Central memory CD4-positive, alpha-beta T cell (primary cell): ENCODE measurements at regions not wholly inside any gene's neighbourhood (a gene's known extent, or its start where the extent isn't known, plus 50 kb on each side); places are given as distances from the start of the nearest gene placed in this dataset.

Source experiments
- DNase-seq: peaks from one replicate; pipeline ENCODE4 v3.0.0; 2022

DNA sequence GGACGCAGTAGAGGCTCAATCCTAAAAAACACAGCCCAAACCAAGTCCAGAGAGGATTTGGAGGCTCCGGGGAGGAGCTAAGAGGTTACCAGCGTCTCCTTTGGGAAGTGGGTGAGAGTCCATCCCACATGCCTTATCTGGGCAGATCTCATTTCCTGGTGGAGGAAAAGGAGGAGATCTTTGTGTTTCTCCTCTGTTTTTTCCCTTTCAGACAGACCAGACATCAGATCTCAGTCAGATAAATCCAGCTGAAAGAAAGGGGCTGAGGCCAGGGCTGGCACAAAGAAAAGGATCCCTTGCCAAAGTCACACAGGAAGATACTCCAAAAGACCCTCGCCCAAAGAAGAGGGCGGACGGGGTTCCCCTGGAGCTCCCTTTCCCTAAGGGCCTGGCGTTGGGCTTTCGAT, 58.3 kb upstream of the COMTD1 start:
- DNase-seq: no peak

DNA sequence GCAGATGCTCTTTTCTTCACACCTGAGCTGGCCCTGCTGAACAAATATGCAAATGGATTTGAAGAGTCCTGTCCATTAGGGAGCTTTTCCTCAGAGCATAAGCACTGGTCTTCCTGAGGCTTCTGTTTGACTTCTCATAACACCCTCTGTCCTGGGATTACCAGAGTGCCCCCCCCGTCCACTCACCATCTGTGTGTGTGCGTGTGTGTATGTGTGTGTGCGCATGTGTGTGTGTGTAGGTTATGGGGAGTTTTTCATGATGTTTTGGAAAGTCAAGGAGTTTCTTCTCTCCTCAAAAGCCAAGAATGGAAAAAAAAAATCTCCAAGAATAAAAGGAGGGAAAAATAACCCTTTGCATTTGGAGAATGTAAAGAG, 57.7 kb upstream of the COMTD1 start:
- DNase-seq: no peak

DNA sequence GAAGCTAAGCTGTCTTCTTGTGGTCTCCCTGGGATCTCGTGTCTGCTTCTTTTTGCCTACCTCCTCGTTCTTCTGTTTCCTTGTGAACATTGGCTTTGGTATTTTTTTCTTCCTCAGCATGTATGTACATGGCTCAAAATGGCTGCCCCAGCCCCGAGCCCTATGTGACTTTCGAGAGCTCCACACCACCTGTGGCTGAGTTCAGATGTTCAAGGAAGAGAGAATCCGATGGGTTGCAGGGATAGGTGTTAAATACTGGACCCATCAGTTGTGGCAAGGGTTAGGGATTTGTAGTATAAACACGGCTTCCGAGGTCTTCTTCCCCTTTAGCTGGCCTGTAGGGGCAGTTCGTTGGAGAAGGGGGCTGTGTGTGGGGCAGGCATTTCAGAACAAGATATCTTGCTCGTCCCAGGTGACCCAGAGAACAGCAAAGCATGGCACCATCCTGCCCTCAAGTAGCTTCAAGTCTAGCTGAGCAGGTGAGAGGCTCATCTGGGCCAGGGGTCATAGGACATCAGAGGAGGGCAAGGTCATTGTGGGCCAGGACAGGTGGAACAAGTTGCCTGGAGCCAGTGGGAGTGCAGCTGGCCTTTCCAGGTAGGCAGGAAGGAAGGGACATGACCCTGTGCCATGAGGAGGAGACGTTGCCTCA, 57.2 kb upstream of the COMTD1 start:
- DNase-seq: no peak

DNA sequence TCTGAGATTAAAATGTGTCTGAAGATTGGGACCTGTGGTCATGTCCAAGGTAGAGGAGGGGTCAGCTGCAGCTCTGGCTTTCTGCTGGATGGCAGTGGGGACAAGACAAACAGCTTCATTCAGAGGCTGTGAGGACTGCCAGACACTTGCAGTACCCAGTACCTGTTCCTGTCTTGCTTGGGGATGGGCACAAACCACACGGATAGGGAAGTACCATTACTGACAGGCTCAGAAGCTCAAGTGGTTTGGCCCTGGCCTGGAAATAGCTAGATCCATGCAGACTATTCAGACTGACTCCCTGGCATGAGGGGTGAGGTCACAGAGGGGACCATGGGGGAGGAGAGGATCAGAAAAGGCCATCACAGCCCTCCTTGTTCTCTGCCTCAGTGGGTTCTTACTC, 56.0 kb upstream of the COMTD1 start:
- no peak for DNase-seq

DNA sequence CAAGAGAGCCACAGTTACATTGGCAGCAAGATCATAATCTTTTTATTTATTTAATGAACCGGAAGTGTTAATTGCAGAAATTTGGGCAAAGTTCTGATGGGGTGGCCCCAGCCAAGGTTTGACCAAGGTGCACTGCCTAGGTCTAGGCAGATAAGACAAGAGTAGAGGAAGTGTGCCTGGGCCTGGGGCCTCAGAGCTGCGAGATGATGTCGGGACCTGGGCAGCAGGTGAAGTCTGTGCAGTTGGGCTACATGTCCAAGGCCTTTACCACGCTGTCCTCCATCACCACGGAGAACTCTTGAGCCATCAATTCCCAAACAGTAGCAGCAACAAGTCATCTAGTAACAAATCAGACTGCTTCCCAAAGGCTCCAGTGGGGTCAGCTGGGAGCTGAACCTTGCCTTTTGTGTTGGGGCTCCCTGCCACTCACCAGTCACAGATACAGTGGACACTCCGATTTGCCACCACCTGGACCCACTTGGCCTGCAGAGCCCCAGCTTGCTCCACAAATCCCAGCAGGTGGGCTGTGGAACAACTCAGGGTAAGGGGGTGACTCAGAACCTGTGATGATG, 52.5 kb upstream of the COMTD1 start:
- DNase-seq: no peak

DNA sequence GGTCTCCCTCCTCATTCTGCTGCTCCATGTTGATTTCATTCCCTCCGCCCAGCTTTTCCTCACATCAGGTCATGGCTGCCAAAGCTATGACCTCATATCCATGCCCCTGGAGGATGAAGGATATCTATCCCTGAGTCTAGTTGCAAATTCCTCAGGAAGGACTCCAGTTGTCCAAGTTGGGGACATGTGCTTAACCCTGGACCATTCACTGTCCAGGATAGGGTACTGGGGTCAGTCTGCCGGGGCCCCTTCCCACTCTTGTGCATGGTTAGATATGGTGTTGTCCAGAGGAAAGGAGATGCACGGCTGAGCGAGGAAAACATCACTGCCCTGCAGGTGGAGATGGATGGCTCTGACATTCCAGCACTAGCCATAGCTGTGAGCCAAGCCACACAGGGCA, 51.9 kb upstream of the COMTD1 start:
- DNase-seq: no peak

DNA sequence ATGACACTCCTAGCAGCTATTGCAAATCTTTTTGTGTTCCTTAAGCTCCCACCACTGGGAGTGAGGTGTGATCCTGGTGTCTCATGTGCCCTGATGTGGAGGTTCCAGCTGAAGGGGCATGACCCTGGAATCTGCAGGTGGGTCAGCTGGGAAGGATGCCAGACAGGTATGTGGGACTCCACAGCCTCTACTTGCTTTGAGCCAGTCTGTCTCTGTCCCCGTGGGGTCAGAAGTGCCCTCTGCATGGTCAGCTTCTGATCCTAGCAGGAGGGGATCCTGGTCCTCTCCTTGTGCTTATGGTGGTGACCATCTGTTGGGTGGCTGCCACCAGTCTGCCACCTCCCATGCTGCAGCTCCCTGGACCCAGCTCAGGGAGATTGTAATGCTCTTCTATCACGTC, 51.1 kb upstream of the COMTD1 start:
- no peak for DNase-seq
